A673 (cell line): ENCODE measurements at regions not wholly inside any gene's neighbourhood (a gene's known extent, or its start where the extent isn't known, plus 50 kb on each side); places are given as distances from the start of the nearest gene placed in this dataset.

Experiments
- BruUV-seq: library from RNA; stranded (reverse); fragments of 400-500 nt; replicated peaks from 2 replicates; lab custom pipeline; 2021; lab: Mats Ljungman, UMichigan
- CTCF ChIA-PET: fragments of 300-600 bp; sonication (Branson Sonifier 250); formaldehyde crosslinking; loops from one replicate; lab custom pipeline; 2022; ENCODE audit warnings: antibody characterized with exemption; lab: Charles Lee
- POLR2A ChIA-PET: fragments of 300-600 bp; sonication (Branson Sonifier 250); formaldehyde crosslinking; loops from one replicate; lab custom pipeline; 2022; ENCODE audit warnings: antibody characterized with exemption; ENCODE audit not compliant: low non-redundant PET; lab: Charles Lee
- DNase-seq: peaks from one replicate; pipeline ENCODE4 v3.0.0-alpha.2; 2015; ENCODE audit warnings: low spot score
- H3K27ac ChIP-seq: fragments of 200-600 bp; sonication (generic); 2 replicates; pipeline ENCODE4 v1.5.1; 2016; ENCODE audit warnings: mixed run types, low read depth, mild to moderate bottlenecking, mixed read lengths, antibody characterized with exemption, low read length; ENCODE audit not compliant: poor library complexity, severe bottlenecking
- H3K27me3 ChIP-seq: fragments of 200-600 bp; sonication (generic); replicated peaks from 2 replicates; pipeline ENCODE4 v1.6.1; 2017; ENCODE audit warnings: mixed run types, low read depth, mild to moderate bottlenecking, mixed read lengths, antibody characterized with exemption, low read length; ENCODE audit not compliant: insufficient read depth, poor library complexity
- H3K36me3 ChIP-seq: fragments of 200-600 bp; sonication (generic); 2 replicates; pipeline ENCODE4 v1.6.1; 2016; ENCODE audit warnings: mixed run types, mild to moderate bottlenecking, mixed read lengths, antibody characterized with exemption, low read length; ENCODE audit not compliant: insufficient read depth, poor library complexity, severe bottlenecking
- H3K4me1 ChIP-seq: fragments of 200-600 bp; sonication (generic); 2 replicates; pipeline ENCODE4 v1.6.1; 2017; ENCODE audit warnings: mixed run types, mild to moderate bottlenecking, mixed read lengths, antibody characterized with exemption, low read length; ENCODE audit not compliant: insufficient read depth, poor library complexity, severe bottlenecking
- H3K4me3 ChIP-seq: fragments of 200-600 bp; sonication (generic); 2 replicates; pipeline ENCODE4 v1.5.1; 2016; ENCODE audit warnings: low read depth, mixed run types, mild to moderate bottlenecking, mixed read lengths, low read length; ENCODE audit not compliant: poor library complexity, severe bottlenecking
- H3K9me3 ChIP-seq: fragments of 200-600 bp; sonication (generic); 2 replicates; pipeline ENCODE4 v1.6.1; 2016; ENCODE audit warnings: mixed run types, low read depth, mild to moderate bottlenecking, mixed read lengths, antibody characterized with exemption, low read length; ENCODE audit not compliant: poor library complexity, severe bottlenecking
- CTCF ChIP-seq: fragments of 300-800, 200-600 bp; sonication (generic); conservative IDR thresholded peaks from 2 replicates; pipeline ENCODE4 v1.5.1; 2017; ENCODE audit warnings: low read depth, mild to moderate bottlenecking, antibody characterized with exemption, low read length, moderate library complexity, mixed read lengths
- EZH2 ChIP-seq: fragments of 200-600 bp; sonication (generic); IDR thresholded peaks from 2 replicates; pipeline ENCODE4 v1.6.1; 2017; ENCODE audit warnings: borderline replicate concordance, low read depth, mild to moderate bottlenecking, mixed read lengths, antibody characterized with exemption, low read length; ENCODE audit not compliant: poor library complexity, severe bottlenecking
- intact Hi-C: fragments of 100-400 bp; cut with micrococcal nuclease; formaldehyde crosslinking; loops from one replicate; pipeline ENCODE4 v1.10.0; 2022; ENCODE audit not compliant: unreplicated experiment

DNA sequence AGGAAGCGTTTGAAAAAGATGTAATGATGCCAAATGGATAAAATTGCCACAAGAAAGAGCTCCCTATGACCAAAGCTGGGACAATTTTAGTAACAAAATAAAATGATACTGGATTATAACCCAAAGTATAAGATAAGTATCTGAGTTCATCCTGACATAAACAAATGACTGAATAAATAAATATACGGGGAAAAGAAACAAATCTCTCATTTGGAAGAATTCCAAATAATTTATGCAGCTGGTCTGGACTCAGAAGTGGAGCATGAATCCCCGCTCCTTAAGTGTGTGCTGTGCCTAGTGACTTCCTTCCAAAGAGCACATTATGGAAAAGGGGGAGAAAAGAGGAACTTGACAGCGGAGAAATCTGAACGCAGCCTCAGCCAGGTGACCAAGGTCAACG, 186.2 kb downstream of the RAMP3 start:
- POLR2A ChIA-PET: no interaction called here
- no peaks in the 10 kb centered on the region for H3K9me3 ChIP-seq
- no peaks in the 10 kb centered on the region for H3K4me1 ChIP-seq
- peaks cover 30% of the 10 kb centered on the region for H3K27me3 ChIP-seq
- no peak for DNase-seq
- no peak overlapping the region for H3K27ac ChIP-seq
- CTCF ChIA-PET: no interaction called here
- intact Hi-C loops: no loop called here
- H3K36me3 ChIP-seq: no peaks in the 10 kb centered on the region
- BruUV-seq: no TSS peak
- H3K4me3 ChIP-seq: no peak overlapping the region
- no peak for TF ChIP-seq EZH2

DNA sequence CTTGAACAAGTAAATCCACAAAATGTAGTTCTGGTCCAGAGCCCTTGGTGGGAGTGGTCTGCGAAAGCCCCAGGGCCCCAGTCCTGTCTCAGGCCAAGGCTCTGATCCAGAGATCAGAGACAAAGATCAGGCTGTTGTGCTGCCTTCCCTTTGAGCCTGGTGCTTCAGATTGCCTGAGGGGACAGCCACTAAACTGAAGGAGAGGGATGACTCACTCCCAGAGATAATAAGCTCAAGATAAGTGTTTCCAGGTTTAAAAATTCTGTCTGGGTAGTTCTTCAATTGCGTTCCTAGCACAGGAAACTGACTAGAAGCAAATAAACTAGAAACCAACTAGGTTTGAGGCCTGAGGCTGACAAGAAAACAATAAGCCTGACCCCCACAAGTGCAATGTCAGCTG, 190.2 kb downstream of the RAMP3 start:
- peaks cover 21% of the 10 kb centered on the region for H3K27me3 ChIP-seq
- H3K36me3 ChIP-seq: no peaks in the 10 kb centered on the region
- H3K4me1 ChIP-seq: no peaks in the 10 kb centered on the region
- H3K9me3 ChIP-seq: no peaks in the 10 kb centered on the region
- H3K4me3 ChIP-seq: no peak overlapping the region
- no TSS peak for BruUV-seq
- DNase-seq: peak; percentile 73
- TF ChIP-seq CTCF (no peak), EZH2 (no peak)
- intact Hi-C loops: no loop called here
- POLR2A ChIA-PET: no interaction called here
- H3K27ac ChIP-seq: no peak overlapping the region
- CTCF ChIA-PET: no interaction called here

DNA sequence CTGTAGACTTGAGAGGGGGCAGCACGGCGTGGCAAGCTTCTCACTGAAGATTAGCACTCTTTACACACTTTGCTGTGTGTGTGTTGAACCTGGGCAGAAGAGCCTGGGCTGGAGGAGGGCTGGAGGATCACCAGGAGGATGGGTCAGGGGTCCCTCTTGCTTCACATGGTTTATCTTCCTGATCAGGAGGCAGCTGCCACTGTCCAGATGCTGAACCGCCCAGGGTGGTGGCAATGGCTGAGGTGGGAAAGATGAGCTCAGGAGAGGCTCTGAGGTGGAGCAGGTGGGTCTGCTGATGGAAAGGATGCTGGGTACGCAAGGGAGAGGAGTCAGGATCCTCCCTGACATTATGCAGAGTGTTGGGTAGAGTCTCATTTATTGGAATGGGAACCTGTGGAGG, 191.5 kb downstream of the RAMP3 start:
- Histone ChIP-seq H3K4me3 (no peak overlapping the region), H3K4me1 (no peaks in the 10 kb centered on the region), H3K27ac (no peak overlapping the region), H3K9me3 (no peaks in the 10 kb centered on the region), H3K27me3 (peaks cover 24% of the 10 kb centered on the region), H3K36me3 (no peaks in the 10 kb centered on the region)
- ChIA-PET CTCF (no interaction called here), POLR2A (no interaction called here)
- intact Hi-C loops: no loop called here
- BruUV-seq: no TSS peak
- TF ChIP-seq CTCF: no peak
- TF ChIP-seq EZH2: no peak
- DNase-seq: no peak

- intact Hi-C loops: no loop called here
- ChIA-PET POLR2A (no interaction called here), CTCF (interaction anchor here (0.7 kb wide), 1 partner anchor 276 kb away, joined by 3 read pairs; no protein-coding TSS in a partner anchor)
- Histone ChIP-seq H3K36me3 (no peaks in the 10 kb centered on the region), H3K27me3 (peaks cover 27% of the 10 kb centered on the region), H3K4me1 (no peaks in the 10 kb centered on the region), H3K9me3 (no peaks in the 10 kb centered on the region), H3K27ac (no peak overlapping the region), H3K4me3 (no peak overlapping the region)
- no TSS peak for BruUV-seq
- TF ChIP-seq EZH2 (no peak), CTCF (no peak)
- no peak for DNase-seq
Observed at GRCh38 chr7:45350896-45351295, 193.3 kb downstream of the RAMP3 start.
